RWPE2 (cell line): ENCODE measurements at regions not wholly inside any gene's neighbourhood (a gene's known extent, or its start where the extent isn't known, plus 50 kb on each side); places are given as distances from the start of the nearest gene placed in this dataset.

Experiments
- ATAC-seq: fragments of 200-7000 bp; cut with Tn5 transposase; 3 replicates; pipeline ENCODE4 v1.9.1; 2021; ENCODE audit warnings: low read depth
- DNase-seq: peaks from one replicate; pipeline ENCODE4 v3.0.0-alpha.2; 2020; ENCODE audit warnings: low spot score
- H3K27ac ChIP-seq: fragments of 450-650 bp; 2 replicates; pipeline ENCODE4 v1.5.1; 2017; ENCODE audit warnings: mild to moderate bottlenecking; ENCODE audit not compliant: poor library complexity, severe bottlenecking
- H3K27me3 ChIP-seq: fragments of 250-450 bp; sonication (Bioruptor Pico); 2 replicates; pipeline ENCODE4 v1.5.1; 2021; ENCODE audit warnings: mild to moderate bottlenecking, moderate library complexity; ENCODE audit not compliant: insufficient read depth, poor library complexity, severe bottlenecking
- H3K36me3 ChIP-seq: fragments of 250-450 bp; sonication (Bioruptor Pico); 2 replicates; pipeline ENCODE4 v1.5.1; 2020; ENCODE audit warnings: low read depth, mild to moderate bottlenecking, moderate library complexity
- H3K4me1 ChIP-seq: fragments of 250-450 bp; sonication (Bioruptor Pico); 2 replicates; pipeline ENCODE4 v1.5.1; 2021; ENCODE audit warnings: mild to moderate bottlenecking, moderate library complexity; ENCODE audit not compliant: insufficient read depth, poor library complexity, severe bottlenecking
- H3K4me3 ChIP-seq: fragments of 250-450 bp; sonication (Bioruptor Pico); 2 replicates; pipeline ENCODE4 v1.5.1; 2021; ENCODE audit warnings: mild to moderate bottlenecking, moderate library complexity; ENCODE audit not compliant: severe bottlenecking
- H3K9me3 ChIP-seq: fragments of 250-450 bp; sonication (Bioruptor Pico); 2 replicates; pipeline ENCODE4 v1.5.1; 2021; ENCODE audit warnings: mild to moderate bottlenecking, moderate library complexity; ENCODE audit not compliant: severe bottlenecking
- TF ChIP-seq, protein P1 (sequence below): fragments of 450-650 bp; IDR thresholded peaks from one replicate; pipeline ENCODE4 v1.5.1; 2017; ENCODE audit warnings: mild to moderate bottlenecking, moderate library complexity; ENCODE audit not compliant: poor library complexity, severe bottlenecking

DNA sequence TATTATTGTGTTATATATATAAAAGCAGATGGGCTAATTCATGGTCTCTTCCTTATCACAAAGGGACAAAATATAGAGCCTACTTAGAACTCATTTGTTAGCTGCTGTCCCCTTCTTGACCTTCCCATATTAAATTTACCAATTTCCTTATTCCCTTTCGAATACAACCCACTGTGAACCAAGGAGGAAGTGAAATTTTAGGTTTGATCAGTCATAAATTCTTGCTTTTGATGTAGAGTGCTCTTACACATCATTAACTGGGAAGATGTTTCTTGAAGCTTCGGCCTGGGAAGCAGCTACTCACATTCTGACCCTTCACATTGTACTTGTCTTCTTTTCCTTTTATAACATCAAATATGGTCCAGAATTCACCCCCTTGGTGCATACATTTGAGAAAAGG is 579.0 kb downstream of the LRFN5 start:
- no peak overlapping the region for H3K4me3 ChIP-seq
- TF ChIP-seq, protein P1, sequence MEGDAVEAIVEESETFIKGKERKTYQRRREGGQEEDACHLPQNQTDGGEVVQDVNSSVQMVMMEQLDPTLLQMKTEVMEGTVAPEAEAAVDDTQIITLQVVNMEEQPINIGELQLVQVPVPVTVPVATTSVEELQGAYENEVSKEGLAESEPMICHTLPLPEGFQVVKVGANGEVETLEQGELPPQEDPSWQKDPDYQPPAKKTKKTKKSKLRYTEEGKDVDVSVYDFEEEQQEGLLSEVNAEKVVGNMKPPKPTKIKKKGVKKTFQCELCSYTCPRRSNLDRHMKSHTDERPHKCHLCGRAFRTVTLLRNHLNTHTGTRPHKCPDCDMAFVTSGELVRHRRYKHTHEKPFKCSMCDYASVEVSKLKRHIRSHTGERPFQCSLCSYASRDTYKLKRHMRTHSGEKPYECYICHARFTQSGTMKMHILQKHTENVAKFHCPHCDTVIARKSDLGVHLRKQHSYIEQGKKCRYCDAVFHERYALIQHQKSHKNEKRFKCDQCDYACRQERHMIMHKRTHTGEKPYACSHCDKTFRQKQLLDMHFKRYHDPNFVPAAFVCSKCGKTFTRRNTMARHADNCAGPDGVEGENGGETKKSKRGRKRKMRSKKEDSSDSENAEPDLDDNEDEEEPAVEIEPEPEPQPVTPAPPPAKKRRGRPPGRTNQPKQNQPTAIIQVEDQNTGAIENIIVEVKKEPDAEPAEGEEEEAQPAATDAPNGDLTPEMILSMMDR = no peak
- H3K27me3 ChIP-seq = peaks cover 14% of the 10 kb centered on the region

DNA sequence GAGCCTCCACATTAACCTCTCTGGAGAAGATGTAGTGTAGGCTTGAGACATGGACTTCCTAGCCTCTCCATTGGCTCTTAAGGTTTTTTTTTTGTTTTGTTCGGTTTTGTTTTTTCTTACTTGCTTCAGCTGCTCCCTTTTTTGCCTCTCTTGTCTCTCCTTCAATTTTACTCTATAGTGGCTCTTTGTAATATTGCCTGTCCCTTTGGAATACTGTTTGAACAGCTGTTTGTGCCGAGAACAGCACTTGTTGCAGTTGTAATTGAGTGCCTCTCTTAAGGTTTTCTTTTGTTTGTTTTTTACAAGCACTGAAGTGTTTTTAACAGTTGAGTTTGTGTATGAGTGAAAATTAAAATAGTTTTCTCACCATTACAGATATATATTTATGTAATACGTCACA is 567.7 kb downstream of the LRFN5 start:
- ATAC-seq (no peak), DNase-seq (no peak)
- Histone ChIP-seq H3K4me3 (no peak overlapping the region), H3K9me3 (no peaks in the 10 kb centered on the region), H3K27me3 (peaks cover 10% of the 10 kb centered on the region), H3K4me1 (no peaks in the 10 kb centered on the region), H3K27ac (no peak overlapping the region), H3K36me3 (no peaks in the 10 kb centered on the region)
- TF ChIP-seq, protein P1 = no peak

More for the DNA sequence above, 579.0 kb downstream of the LRFN5 start:
- no peaks in the 10 kb centered on the region for H3K36me3 ChIP-seq
- ATAC-seq = no peak
- H3K27ac ChIP-seq = no peak overlapping the region
- H3K9me3 ChIP-seq = no peaks in the 10 kb centered on the region
- no peaks in the 10 kb centered on the region for H3K4me1 ChIP-seq
- no peak for DNase-seq

DNA sequence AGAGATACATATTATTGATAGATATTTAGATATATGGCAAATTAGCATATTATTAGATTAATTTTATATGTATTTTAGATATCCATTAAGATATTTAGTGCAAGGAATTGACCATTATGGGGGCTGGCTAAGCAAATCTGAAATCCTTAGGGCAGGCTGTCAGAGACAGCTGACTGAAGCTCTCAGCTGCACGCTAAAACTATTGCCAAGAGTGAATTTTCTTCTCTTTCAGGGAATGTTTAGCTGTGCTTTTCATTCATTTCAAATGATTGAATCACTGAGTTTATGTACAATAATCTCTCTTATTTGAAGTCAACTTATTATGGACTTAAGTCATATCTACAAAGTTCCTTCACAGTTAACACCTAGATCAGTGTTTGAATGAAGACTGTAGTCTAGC is 566.5 kb downstream of the LRFN5 start:
- Histone ChIP-seq H3K9me3 (no peaks in the 10 kb centered on the region), H3K4me3 (no peak overlapping the region), H3K27me3 (peaks cover 10% of the 10 kb centered on the region), H3K27ac (no peak overlapping the region), H3K4me1 (no peaks in the 10 kb centered on the region), H3K36me3 (no peaks in the 10 kb centered on the region)
- ATAC-seq (no peak), DNase-seq (no peak)
- TF ChIP-seq, protein P1 = no peak

DNA sequence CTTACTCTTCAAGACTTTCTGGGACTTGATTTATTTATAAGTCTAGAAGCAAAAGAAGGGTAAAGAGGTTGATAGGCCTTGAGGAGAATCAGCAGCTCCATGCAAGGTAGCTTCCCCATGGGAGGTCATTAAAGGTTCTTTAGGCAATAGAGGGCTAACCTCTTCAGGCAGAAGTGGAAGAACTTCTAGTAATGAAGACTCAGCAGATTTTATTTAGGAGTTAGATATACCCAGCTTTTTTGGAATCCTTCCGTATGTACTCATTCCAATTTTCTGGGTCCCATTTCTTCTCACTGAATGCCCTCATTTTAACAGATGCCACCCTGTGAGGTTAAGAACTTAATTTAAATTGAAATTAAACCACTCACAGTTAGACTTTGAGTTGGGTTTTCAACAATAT is 565.6 kb downstream of the LRFN5 start:
- no peak for ATAC-seq
- H3K9me3 ChIP-seq = no peaks in the 10 kb centered on the region
- TF ChIP-seq, protein P1 = no peak
- H3K4me1 ChIP-seq = no peaks in the 10 kb centered on the region
- peaks cover 7% of the 10 kb centered on the region for H3K27me3 ChIP-seq
- no peaks in the 10 kb centered on the region for H3K36me3 ChIP-seq
- no peak overlapping the region for H3K27ac ChIP-seq
- DNase-seq = no peak
- H3K4me3 ChIP-seq = no peak overlapping the region

DNA sequence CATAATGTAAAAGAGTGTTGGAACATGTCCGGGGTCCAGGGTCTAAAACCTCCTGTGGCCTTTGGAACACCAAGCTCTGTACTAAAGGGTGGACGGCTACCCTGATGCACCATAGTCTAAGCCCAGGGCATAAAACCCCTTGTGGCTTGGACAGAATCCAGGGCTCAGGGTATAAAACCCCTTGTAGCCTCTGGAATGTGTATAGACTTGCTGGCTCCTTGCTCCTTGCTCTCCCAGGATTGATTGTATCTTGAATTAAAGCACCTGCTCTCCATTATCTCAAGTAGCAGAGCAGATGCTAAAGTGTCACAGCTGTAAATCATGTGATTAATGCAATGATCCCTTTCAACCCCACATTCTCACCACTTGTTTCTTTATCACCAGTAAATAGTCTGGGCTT is 556.5 kb downstream of the LRFN5 start:
- TF ChIP-seq, protein P1 = no peak
- no peaks in the 10 kb centered on the region for H3K36me3 ChIP-seq
- no peak overlapping the region for H3K4me3 ChIP-seq
- DNase-seq = no peak
- H3K27ac ChIP-seq = no peak overlapping the region
- no peaks in the 10 kb centered on the region for H3K27me3 ChIP-seq
- H3K4me1 ChIP-seq = no peaks in the 10 kb centered on the region
- ATAC-seq = no peak
- no peaks in the 10 kb centered on the region for H3K9me3 ChIP-seq
